ENCODE measurements at regions not wholly inside any gene's neighbourhood (a gene's known extent, or its start where the extent isn't known, plus 50 kb on each side); places are given as distances from the start of the nearest gene placed in this dataset.
"Not testable (repeated sequence)": the region's sequence is repeated elsewhere in the genome, so short reads cannot be mapped to it uniquely, and the experiment has no call there.

- peaks cover 2% of the 10 kb centered on the region for H3K27me3 Mint-ChIP-seq
- no peaks in the 10 kb centered on the region for H3K36me3 Mint-ChIP-seq
- ATAC-seq (ENCODE audit: low read depth) (no peak), DNase-seq (no peak)
- no peak overlapping the region for H3K4me3 Mint-ChIP-seq
- no peaks in the 10 kb centered on the region for H3K4me1 Mint-ChIP-seq
- H3K27ac Mint-ChIP-seq: no peak overlapping the region
- POLR2A ChIA-PET: no interaction called here
- H3K9me3 Mint-ChIP-seq: no peaks in the 10 kb centered on the region
These were observed 92.9 kb upstream of the NOX3 start for GRCh38 chr6:155548576-155548975.

GRCh38 chr6:155544677-155545076 is 89.0 kb upstream of the NOX3 start:
- Mint-ChIP-seq H3K27ac (no peak overlapping the region), H3K4me1 (no peaks in the 10 kb centered on the region), H3K9me3 (peaks cover 1% of the 10 kb centered on the region), H3K4me3 (no peak overlapping the region), H3K27me3 (no peaks in the 10 kb centered on the region), H3K36me3 (no peaks in the 10 kb centered on the region)
- POLR2A ChIA-PET: no interaction called here
- no peak for DNase-seq
- no peak for ATAC-seq (ENCODE audit: low read depth)

DNA sequence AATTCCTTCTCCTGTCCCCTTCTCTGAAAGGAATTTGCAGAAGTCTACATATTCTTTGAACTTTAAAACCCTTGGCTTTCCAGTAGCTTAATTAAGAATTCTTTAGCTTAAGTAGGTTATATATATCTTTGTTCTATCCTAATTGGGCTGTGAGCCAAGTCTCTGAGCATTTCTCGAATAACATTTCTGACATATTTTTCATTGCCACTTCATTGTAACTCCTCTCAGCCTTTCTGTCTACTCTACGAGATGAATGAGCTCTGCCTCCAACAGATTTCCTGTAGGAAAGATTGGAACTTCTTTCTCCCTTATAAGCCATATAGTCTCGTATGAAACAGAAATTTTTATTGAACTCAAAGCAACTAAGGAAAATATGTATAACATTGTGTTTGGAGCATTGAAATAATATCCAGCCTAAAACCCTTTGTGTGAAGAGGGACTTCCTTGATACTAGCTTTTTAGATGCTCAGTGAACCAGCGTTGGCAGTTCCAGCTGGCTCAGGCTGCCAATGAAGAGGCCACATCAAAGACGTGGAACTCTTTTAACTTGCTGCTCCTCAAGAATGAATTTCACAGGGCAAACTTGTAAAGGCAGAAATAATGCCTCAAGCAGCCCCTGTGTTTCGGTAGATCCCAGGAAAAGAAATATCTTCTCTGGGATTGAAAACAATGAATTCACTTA is 87.7 kb upstream of the NOX3 start:
- POLR2A ChIA-PET: no interaction called here
- H3K27me3 Mint-ChIP-seq: no peaks in the 10 kb centered on the region
- DNase-seq: no peak

DNA sequence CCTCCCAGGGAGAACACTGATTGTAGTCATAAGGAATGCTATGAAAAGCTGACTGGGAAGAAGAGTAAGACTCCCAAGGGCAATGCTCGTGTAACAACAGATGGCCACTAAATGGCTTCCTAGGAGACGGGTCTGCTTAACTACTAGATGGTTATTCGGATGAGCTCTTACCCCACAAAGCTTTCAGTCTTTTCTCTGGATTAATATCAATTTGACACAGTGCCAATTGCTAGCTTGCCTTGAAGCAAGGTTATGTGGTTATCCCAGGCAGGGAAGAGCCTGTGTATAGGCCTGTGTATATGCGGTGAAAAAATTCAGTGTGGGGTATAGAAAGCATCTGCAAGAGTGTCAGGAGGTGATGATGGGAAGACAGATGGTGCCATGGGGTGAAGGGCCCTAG is 86.4 kb upstream of the NOX3 start:
- H3K4me1 Mint-ChIP-seq: no peaks in the 10 kb centered on the region
- H3K36me3 Mint-ChIP-seq: no peaks in the 10 kb centered on the region
- no peak for DNase-seq
- no peak overlapping the region for H3K4me3 Mint-ChIP-seq
- no peak for ATAC-seq (ENCODE audit: low read depth)
- no peaks in the 10 kb centered on the region for H3K27me3 Mint-ChIP-seq
- POLR2A ChIA-PET: no interaction called here
- H3K9me3 Mint-ChIP-seq: peaks cover 1% of the 10 kb centered on the region
- H3K27ac Mint-ChIP-seq: no peak overlapping the region

More for the DNA sequence above, 87.7 kb upstream of the NOX3 start:
- no peak for ATAC-seq (ENCODE audit: low read depth)
- peaks cover 1% of the 10 kb centered on the region for H3K9me3 Mint-ChIP-seq
- H3K36me3 Mint-ChIP-seq: no peaks in the 10 kb centered on the region
- no peak overlapping the region for H3K4me3 Mint-ChIP-seq
- no peak overlapping the region for H3K27ac Mint-ChIP-seq
- H3K4me1 Mint-ChIP-seq: no peaks in the 10 kb centered on the region

DNA sequence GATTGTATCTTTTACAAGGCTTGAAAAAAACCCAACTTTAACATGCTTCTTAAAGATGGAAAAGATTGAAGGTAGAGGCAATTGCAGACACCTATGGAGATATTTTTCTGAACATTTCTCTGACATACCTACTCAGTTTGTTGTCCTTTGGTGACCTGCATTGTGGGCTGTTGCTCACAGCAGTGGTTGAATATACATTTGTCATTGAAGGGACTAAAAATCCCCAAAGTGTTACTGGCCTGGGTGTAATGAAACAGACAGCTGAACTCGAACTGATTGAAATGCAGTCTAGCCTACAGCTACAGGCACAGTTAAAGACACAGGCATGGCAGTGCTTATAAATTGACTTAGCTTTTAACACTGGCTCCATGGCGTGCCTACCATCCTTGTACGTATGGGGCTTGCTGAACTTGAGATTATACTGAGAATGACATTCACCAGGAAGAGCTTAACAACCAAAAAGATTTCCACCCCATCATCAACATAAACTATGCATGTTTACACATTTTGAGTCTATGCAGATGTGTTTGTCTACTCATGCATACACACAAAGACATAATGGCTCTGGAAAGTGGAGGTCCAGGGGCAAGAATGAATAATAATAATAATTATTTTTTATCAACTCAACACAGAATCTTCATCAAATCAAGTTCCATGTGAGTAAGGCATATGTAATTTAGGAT is 83.2 kb upstream of the NOX3 start:
- H3K36me3 Mint-ChIP-seq: no peaks in the 10 kb centered on the region
- POLR2A ChIA-PET: no interaction called here
- ATAC-seq (ENCODE audit: low read depth) (no peak), DNase-seq (no peak)
- H3K27ac Mint-ChIP-seq: no peak overlapping the region
- H3K9me3 Mint-ChIP-seq: peaks cover 1% of the 10 kb centered on the region
- no peak overlapping the region for H3K4me3 Mint-ChIP-seq
- H3K4me1 Mint-ChIP-seq: no peaks in the 10 kb centered on the region
- H3K27me3 Mint-ChIP-seq: peaks cover 3% of the 10 kb centered on the region

- H3K9me3 Mint-ChIP-seq: peaks cover 1% of the 10 kb centered on the region
- no peak overlapping the region for H3K4me3 Mint-ChIP-seq
- peaks cover 3% of the 10 kb centered on the region for H3K27me3 Mint-ChIP-seq
- POLR2A ChIA-PET: interaction anchor here (0.6 kb wide), 1 partner anchor 162 kb away, joined by 3 read pairs; no protein-coding TSS in a partner anchor
- H3K4me1 Mint-ChIP-seq: peaks cover 3% of the 10 kb centered on the region
- DNase-seq (no peak), ATAC-seq (ENCODE audit: low read depth) (no peak)
- peaks cover 1% of the 10 kb centered on the region for H3K36me3 Mint-ChIP-seq
- no peak overlapping the region for H3K27ac Mint-ChIP-seq
These were observed 79.0 kb upstream of the NOX3 start for GRCh38 chr6:155534678-155535077.

GRCh38 chr6:155530219-155530834 is 74.7 kb upstream of the NOX3 start:
- Mint-ChIP-seq H3K27me3 (peaks cover 1% of the 10 kb centered on the region), H3K27ac (no peak overlapping the region), H3K4me1 (peaks cover 15% of the 10 kb centered on the region), H3K9me3 (peaks cover 12% of the 10 kb centered on the region), H3K36me3 (peaks cover 13% of the 10 kb centered on the region), H3K4me3 (no peak overlapping the region)
- ATAC-seq (ENCODE audit: low read depth) (no peak), DNase-seq (no peak)
- POLR2A ChIA-PET: no interaction called here

- peaks cover 15% of the 10 kb centered on the region for H3K4me1 Mint-ChIP-seq
- H3K27ac Mint-ChIP-seq; H3K27me3 Mint-ChIP-seq; DNase-seq; POLR2A ChIA-PET; H3K4me3 Mint-ChIP-seq; ATAC-seq (ENCODE audit: low read depth): not testable (repeated sequence)
- peaks cover 13% of the 10 kb centered on the region for H3K36me3 Mint-ChIP-seq
- peaks cover 12% of the 10 kb centered on the region for H3K9me3 Mint-ChIP-seq
These were observed 74.2 kb upstream of the NOX3 start for GRCh38 chr6:155529814-155530213.

DNA sequence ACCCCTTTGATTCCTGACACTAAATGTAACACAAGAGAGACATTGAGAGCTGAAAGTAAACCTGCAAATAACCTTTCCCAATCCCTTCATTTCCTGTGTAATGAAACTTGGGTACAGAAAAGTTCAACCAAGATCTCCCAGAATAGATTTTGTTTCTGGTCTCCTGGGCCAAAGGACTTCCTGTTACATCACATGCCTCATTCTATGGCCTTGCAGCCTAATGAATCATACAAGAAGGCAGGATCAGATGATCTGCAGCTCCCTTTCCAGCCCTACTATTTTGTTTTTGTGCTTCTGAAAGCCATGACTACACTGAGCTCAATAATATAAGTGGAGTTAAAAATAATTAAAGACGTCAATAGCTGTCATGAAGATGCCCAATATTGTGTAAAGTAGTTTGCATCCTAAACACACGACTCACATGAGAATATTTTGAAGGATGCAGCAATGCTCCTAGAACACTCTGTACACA is 73.4 kb upstream of the NOX3 start:
- ATAC-seq (ENCODE audit: low read depth): no peak
- H3K27ac Mint-ChIP-seq: peak overlapping the region; percentile 55

DNA sequence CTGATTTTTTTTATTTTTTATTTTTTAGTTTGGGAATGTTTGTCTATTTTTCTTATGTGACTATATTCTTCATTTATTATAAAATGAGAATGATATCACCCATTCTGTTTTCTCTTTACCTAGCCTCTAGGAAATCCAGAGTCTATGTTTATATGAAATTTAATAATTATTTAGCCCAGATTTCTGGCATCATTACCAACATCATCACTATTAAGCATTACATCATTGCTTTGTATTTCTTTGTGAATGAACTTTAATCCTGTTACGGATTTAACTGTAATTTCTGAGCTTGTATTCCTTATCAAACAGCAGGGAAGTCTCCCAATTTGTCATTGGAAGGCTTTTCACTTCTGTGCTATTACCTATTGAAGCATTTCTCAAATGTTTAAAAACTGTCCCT is 72.7 kb upstream of the NOX3 start:
- H3K9me3 Mint-ChIP-seq: peaks cover 13% of the 10 kb centered on the region
- ATAC-seq (ENCODE audit: low read depth): no peak
- peaks cover 13% of the 10 kb centered on the region for H3K36me3 Mint-ChIP-seq
- no peaks in the 10 kb centered on the region for H3K27me3 Mint-ChIP-seq
- POLR2A ChIA-PET: no interaction called here
- peaks cover 18% of the 10 kb centered on the region for H3K4me1 Mint-ChIP-seq
- no peak overlapping the region for H3K4me3 Mint-ChIP-seq
- no peak overlapping the region for H3K27ac Mint-ChIP-seq
- DNase-seq: no peak

More for the DNA sequence above, 73.4 kb upstream of the NOX3 start:
- Mint-ChIP-seq H3K4me1 (peaks cover 16% of the 10 kb centered on the region), H3K36me3 (peaks cover 13% of the 10 kb centered on the region), H3K27me3 (no peaks in the 10 kb centered on the region), H3K9me3 (peaks cover 13% of the 10 kb centered on the region), H3K4me3 (no peak overlapping the region)
- POLR2A ChIA-PET: no interaction called here
- no peak for DNase-seq

DNA sequence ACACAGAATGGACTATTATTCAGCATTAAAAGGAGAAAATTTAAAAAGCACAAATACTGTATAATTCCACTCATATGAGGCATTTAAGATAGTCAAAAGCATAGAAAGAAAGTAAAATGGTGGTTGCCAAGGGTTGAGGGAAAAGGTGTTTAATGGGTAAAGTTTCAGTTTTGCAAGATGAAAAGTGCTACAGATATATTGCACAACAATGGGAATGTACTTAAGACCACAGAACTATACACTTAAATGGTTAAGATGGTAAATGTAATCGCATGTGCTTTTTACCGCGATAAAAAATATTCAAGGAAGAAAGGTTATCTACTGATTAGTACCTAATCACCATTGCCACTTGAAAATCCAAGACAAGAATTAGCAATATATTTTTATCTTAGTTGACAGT is 71.8 kb upstream of the NOX3 start:
- DNase-seq: no peak
- H3K27me3 Mint-ChIP-seq: no peaks in the 10 kb centered on the region

DNA sequence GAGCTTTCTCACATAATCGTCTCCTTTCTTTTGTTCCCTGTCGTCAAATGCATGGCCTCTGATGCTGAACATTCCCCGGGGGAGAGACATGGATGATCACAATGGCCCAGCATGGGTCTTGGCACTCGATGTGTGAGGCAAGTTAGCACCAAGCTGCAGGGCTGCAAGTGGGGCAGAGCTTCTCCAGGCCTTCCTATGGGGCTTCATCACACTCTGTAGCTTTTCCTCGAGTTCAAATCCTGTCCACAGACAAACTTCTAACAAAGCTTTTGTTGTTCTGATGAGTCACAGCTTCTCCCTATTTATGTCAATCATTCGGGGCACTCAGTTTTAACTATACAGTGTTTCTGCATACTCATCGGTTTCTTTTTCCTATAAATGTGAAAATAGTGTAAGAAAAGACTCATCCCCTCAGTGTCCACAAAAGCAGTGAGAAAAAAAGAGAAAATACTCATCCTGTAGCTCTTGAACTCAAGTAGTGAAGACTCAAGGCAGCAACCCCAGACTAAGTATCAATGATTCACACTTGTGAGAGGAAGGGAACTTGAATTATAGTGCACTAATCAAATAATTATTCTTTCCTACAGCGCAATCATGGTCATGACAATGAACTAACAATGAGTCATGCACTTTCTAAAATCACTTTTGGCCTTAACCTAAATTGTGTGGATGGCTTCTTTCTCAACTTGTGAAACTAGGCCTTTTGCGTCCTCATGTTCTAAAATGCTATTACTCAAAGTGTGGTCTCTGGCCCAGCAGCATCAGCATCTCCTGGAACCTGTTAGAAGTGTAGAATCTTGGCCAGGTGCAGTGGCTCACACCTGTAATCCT is 68.4 kb upstream of the NOX3 start:
- Mint-ChIP-seq H3K4me1 (peaks cover 12% of the 10 kb centered on the region), H3K9me3 (peaks cover 20% of the 10 kb centered on the region), H3K36me3 (peaks cover 12% of the 10 kb centered on the region), H3K4me3 (no peak overlapping the region), H3K27me3 (no peaks in the 10 kb centered on the region), H3K27ac (no peak overlapping the region)
- no peak for ATAC-seq (ENCODE audit: low read depth)
- POLR2A ChIA-PET: interaction anchor here (0.6 kb wide), 1 partner anchor 8 kb away, joined by 3 read pairs; no protein-coding TSS in a partner anchor
- DNase-seq: no peak

More for the DNA sequence above, 71.8 kb upstream of the NOX3 start:
- ATAC-seq (ENCODE audit: low read depth): no peak
- H3K4me3 Mint-ChIP-seq: no peak overlapping the region
- no peak overlapping the region for H3K27ac Mint-ChIP-seq
- POLR2A ChIA-PET: no interaction called here
- peaks cover 15% of the 10 kb centered on the region for H3K9me3 Mint-ChIP-seq
- peaks cover 12% of the 10 kb centered on the region for H3K36me3 Mint-ChIP-seq
- peaks cover 18% of the 10 kb centered on the region for H3K4me1 Mint-ChIP-seq

DNA sequence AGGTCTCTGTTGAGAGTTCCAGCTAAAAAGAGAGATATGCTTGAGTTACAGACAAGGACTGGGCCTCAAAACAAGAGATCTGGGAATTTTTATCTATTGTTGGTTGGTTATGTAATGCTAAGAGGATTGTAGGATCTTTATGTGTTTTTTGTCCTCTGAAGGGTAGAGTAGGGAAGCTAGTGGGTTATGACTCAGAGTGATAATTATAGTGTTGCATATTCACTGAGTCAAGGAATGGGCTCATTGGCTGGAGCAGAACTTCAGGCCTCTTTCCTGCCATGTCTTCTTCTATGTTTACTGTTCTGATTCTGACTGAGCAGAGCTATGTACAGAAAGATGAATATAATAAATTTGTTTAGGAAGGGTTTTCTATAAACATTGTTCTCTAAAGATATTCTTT is 66.1 kb upstream of the NOX3 start:
- H3K27ac Mint-ChIP-seq: no peak overlapping the region
- H3K36me3 Mint-ChIP-seq: peaks cover 6% of the 10 kb centered on the region
- peaks cover 13% of the 10 kb centered on the region for H3K9me3 Mint-ChIP-seq
- H3K27me3 Mint-ChIP-seq: no peaks in the 10 kb centered on the region
- DNase-seq (no peak), ATAC-seq (ENCODE audit: low read depth) (no peak)
- peaks cover 6% of the 10 kb centered on the region for H3K4me1 Mint-ChIP-seq
- POLR2A ChIA-PET: no interaction called here
- no peak overlapping the region for H3K4me3 Mint-ChIP-seq

Data from activated naive CD8-positive, alpha-beta T cell treated with anti-CD3 and anti-CD28 coated beads, Interleukin-2, amount 10 ng/mL, durations not matched to agents 7 days and 5 days (primary cell).